HG03432 (cell line): ENCODE measurements at regions not wholly inside any gene's neighbourhood (a gene's known extent, or its start where the extent isn't known, plus 50 kb on each side); places are given as distances from the start of the nearest gene placed in this dataset.

Experiments used
- ATAC-seq: cut with Tn5 transposase; IDR thresholded peaks from one replicate; pipeline ENCODE4 v1.9.1; 2021; ENCODE audit warnings: mild to moderate bottlenecking, moderate library complexity; ENCODE audit not compliant: unreplicated experiment

DNA sequence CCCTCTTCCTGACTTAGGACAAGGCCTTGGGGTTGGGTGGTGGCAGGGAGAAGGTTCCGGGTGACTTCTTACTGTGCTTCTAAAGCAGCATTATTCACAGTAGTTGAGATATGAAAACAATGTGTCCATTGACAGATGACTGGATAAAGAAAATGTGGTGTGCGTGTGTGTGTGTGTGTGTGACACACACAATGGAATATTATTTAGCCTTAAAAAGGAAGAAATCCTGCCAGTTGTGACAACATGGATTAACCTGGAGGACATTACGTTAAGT is 128.1 kb upstream of the RASGRP1 start:
- ATAC-seq: no peak

GRCh38 chr15:38695249-38696108 is 130.9 kb upstream of the RASGRP1 start:
- peak; percentile 21 for ATAC-seq

GRCh38 chr15:38696109-38696727 is 131.6 kb upstream of the RASGRP1 start:
- ATAC-seq: peak; percentile 72

DNA sequence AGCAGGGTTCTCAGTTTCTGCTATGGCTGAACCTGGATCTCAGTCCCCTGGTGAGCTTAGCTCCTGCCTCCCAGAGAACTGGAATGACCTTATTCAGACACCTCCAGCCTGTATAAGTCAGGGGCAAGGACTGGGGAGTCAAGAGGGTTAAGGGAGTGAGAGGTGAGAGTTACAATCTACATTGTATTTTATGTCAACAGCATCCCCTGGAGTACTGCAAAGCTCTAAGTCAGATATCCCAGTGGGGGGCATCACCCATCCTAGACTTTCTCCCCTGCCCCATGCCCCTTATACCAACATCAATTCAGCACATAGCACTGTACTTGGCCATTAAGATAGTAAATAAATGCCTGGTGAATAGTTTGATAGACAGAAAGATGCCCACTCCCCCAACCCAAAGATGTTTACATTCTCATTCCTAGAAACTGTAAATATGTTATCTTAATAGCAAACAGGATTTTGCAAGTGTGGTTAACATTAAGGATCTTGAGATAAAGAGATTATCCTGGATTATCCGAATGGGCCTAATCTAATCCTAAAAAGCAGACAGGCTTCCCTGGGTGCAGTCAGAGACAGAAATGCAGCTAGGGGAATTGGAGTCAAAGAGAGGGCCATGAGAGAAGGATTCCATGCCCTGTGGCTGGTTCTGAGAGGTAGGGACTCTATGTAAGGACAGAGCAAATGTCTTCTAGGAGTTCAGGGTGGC is 132.3 kb upstream of the RASGRP1 start:
- no peak for ATAC-seq

DNA sequence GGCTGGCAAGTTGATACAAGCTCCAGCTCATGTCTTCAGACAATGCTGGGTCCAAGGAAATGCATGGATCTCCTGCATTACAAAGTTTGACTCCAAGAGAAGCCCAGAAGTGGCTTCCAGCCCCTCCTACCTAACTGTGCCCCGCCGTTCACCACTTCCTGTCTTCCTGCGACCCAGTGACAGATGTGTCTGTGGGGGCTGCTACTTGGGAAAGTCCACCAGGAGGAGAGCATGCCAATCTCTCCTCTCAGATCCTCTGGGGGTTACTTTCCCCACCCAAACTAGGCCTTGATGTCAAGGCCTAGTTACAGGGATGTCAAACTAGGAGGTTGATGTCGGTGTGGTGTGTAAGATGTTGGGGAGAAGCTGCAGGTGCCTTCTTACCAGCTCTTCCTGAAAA is 133.6 kb upstream of the RASGRP1 start:
- ATAC-seq: no peak

- ATAC-seq: peak; percentile 53
Measured at GRCh38 chr15:38699633-38700230, 135.1 kb upstream of the RASGRP1 start.

DNA sequence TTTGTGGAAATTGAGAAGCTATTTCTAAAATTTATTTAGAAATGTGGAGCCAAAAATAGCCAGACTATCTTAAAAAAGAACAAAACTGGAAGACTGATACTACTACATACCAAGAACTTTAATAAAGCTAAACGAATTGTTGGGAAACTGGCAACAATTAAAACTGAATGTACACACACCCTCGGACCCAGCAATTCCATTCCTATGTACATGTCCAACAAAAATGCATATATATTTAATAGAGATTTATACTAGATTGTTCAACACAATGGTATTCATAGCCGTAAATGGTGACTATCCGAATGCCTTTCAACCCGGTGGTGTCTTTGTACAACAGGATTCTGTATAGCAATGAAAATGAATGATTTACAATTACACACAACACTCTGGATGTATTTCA is 136.5 kb upstream of the RASGRP1 start:
- ATAC-seq: no peak

- no peak for ATAC-seq
Measured at GRCh38 chr15:38702178-38702912, 137.7 kb upstream of the RASGRP1 start.

- no peak for ATAC-seq
Measured at GRCh38 chr15:38705436-38706219, 141.0 kb upstream of the RASGRP1 start.

DNA sequence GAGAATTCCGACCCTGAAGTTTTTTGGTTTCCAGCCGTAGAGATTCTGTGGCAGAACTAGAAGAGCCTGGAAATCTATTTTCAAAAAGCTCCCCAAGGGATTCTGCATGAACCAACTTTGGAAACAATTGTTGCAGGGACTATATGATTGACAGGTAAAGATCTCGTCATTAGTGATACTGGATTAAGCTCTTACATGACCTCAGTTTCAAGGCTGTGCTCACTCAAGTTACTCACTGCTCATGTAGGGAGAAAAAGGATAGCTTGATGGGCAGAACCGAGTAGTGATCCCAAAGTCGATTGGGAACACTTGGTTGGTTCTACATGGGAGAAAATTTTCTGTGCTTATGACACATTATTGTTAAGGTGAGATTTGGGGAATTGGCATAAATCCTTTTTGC is 142.3 kb upstream of the RASGRP1 start:
- no peak for ATAC-seq

- no peak for ATAC-seq
Measured at GRCh38 chr15:38707802-38708671, 143.4 kb upstream of the RASGRP1 start.

GRCh38 chr15:38708672-38709180 is 144.1 kb upstream of the RASGRP1 start:
- no peak for ATAC-seq

DNA sequence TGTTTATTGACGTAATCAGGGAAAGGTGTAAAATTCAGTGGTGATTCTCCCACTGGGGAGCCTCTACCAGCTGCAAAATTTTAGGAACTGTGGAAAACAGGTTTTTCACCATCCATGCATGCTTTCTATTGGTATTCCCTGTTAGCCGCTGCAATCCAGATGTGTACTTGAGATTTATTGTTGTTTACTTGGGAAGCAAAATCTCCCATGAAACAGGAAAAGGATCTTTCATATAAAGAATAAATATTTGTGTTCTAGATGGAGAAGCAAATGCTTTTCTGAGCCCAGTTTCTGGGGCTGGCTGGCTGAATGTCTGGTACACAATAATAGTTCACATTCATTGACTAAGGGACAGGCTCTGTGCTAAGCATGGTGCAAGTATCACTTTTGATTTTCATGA is 144.6 kb upstream of the RASGRP1 start:
- no peak for ATAC-seq

DNA sequence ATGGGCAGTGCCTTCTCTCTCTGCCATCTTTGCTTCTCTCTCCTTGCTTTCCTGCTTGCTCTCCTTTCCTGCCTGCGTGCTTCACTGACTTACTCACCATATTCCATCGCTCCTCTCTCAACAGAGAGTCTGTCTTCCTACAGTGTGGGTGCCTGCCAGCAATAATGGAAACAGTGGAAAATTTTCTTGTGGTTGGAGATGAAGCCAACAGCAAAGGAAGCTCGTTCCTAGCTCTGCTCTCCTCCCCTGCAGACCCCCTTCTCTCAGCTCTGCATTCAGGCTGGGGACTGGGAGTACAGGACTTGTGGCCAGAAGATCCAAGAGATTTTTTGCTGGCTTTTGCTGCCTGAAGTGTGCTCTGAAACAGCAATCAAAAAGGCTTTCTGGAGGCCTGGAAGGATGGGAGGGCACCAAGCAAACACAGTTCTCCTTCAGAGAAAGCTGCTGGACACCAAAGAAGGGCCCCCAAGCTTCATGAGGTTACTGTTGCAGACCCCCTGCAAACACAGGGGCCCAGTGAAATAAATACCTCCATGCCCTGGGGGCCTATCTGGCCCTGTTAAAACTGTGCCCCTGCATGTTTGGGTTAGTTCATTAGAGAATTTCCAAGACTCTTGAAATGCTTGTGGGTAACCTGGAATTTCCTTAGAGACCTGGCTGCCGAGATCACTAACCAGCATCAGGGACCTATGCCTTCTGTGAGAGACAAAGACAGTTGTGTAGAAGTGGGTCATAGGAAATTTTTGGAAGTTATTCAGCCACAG is 149.9 kb upstream of the RASGRP1 start:
- ATAC-seq: no peak

GRCh38 chr15:38720893-38721567 is 156.4 kb upstream of the RASGRP1 start:
- ATAC-seq: no peak

DNA sequence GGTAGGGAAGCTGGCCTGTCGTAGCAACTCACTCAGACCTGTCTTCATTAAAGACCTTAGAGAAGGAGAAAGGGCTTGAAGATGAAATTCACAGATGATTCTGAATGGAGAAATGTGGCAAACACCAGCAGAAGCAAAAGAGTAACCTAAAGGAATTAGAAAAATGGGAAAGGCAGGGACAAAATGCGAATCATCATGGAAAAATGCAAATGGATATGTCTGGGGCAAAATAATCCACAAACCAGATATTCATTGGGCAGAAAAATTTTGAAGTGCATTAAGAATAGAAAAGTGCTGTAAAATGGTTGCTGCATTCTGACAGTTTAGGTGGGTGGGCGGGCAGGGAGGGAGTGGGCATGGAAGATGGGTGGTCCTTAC is 156.9 kb upstream of the RASGRP1 start:
- ATAC-seq: no peak

DNA sequence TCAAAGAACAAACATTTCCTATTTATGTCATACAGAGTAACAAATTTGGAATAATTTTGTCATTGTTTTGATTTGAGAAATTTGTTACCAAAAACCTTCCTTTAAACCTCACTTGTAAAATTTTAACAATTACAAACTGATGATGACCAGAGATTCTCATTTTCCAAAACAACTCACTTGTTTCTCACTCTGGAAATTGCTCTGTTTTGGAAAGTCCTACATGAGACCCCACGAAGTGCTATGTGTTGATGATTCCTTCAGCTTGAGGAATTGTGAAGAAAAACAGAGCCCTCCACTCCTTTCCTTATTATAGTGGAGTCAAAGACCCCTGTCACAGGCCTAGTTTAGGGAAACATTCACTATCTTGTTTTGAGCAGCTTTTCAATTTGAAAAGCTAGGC is 157.6 kb upstream of the RASGRP1 start:
- no peak for ATAC-seq

DNA sequence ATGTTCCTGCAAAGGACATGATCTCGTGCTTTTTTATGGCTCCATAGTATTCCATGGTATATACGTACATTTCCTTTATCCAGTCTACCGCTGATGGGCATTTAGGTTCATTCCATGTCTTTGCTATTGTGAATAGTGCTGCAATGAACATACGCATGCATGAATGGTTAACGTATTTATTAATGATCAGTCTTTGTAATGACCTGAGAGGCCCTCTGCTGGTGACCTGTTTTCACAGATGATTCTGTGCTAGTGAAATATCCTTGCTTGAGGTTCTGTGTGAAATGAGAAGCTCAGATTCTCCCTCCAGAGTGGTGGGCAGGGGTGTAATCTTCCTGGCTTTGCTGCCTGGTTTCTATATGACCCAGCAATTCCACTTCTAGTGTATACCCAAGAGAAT is 160.2 kb upstream of the RASGRP1 start:
- ATAC-seq: no peak
